NCI-H524 treated with DMSO at 0.1 percent for 48 hours (cell line): ENCODE measurements at regions not wholly inside any gene's neighbourhood (a gene's known extent, or its start where the extent isn't known, plus 50 kb on each side); places are given as distances from the start of the nearest gene placed in this dataset.
"Not testable (repeated sequence)": the region's sequence is repeated elsewhere in the genome, so short reads cannot be mapped to it uniquely, and the experiment has no call there.

Experiments
- DNase-seq: peaks from one replicate; lab custom pipeline; 2025; lab: John Stamatoyannopoulos, UW

- no peak for DNase-seq
These were observed 75.7 kb upstream of the CTBP2 start for GRCh38 chr10:125236091-125236490.

GRCh38 chr10:125235093-125236069 lies 75.0 kb upstream of the CTBP2 start:
- DNase-seq: no peak

DNA sequence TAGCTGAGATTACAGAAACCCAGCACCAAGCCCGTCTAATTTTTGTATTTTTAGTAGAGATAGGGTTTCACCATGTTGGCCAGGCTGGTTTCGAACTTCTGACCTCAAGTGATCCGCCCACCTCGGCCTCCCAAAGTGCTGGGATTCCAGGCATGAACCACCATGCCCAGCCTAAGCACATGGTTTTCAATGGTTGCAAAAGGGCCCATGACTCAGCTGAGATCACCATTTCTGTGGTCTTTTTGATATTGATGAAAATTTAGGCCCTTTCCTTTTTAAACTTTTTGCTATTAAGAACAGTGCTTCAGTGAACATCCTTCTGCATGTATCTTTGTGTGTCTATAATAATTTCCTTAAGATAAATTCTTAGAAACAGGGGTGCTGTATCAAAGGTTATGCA lies 74.2 kb upstream of the CTBP2 start:
- DNase-seq: not testable (repeated sequence)

- DNase-seq: no peak
These were observed 73.4 kb upstream of the CTBP2 start for GRCh38 chr10:125233726-125234125.

GRCh38 chr10:125232841-125233240 lies 72.5 kb upstream of the CTBP2 start:
- DNase-seq: no peak

GRCh38 chr10:125231813-125232475 lies 71.6 kb upstream of the CTBP2 start:
- DNase-seq: no peak

DNA sequence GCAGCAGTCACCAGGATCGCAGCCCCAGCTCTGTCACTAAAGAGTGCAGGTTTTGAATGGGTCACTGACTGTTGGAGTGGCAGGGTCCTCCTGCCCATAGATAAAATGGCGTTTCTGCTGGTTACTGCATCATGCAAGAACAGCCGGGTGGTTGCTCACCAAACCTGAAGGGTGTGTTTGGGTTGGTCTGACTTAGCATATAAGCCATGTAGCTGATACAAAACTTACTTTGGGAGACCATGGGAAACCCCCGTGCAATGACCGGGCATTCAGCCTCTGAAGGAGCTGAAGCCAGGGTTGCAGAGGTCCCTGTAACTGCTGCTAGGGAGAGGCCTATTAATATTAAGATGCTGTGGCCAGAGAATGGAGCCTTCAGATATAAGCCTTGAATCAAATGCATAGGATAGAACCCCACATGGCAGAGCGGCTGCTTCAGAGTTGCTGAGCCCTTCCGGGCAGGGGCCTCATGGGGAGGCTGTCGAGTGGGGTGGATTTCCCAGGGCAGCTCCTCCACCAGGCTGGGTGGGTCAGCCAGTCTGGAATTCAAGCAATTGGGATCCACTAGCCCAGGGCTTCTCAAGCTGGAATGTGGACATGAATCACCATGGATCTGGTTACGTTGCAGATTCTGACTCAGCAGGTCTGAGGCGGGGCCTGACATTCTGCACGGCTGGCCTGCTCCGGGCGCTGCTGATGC lies 70.9 kb upstream of the CTBP2 start:
- no peak for DNase-seq

DNA sequence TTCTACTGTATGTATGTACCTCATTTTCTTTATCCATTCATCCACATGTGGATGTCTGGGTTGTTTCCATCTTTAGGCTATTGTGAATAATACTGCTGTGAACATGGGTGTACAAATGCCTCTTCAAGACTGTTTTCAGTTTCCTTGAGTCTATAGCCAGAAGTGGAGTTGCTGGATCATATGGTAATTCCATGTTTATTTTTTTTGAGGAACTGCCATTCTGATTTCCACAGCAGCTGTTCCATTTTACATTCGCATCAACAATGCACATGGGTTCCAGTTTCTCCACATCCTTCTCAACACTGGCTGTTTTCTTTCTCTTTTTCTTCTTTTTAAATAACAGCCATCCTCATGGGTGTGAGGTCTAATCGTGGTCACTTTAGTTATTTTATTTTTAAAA lies 69.9 kb upstream of the CTBP2 start:
- DNase-seq: no peak

DNA sequence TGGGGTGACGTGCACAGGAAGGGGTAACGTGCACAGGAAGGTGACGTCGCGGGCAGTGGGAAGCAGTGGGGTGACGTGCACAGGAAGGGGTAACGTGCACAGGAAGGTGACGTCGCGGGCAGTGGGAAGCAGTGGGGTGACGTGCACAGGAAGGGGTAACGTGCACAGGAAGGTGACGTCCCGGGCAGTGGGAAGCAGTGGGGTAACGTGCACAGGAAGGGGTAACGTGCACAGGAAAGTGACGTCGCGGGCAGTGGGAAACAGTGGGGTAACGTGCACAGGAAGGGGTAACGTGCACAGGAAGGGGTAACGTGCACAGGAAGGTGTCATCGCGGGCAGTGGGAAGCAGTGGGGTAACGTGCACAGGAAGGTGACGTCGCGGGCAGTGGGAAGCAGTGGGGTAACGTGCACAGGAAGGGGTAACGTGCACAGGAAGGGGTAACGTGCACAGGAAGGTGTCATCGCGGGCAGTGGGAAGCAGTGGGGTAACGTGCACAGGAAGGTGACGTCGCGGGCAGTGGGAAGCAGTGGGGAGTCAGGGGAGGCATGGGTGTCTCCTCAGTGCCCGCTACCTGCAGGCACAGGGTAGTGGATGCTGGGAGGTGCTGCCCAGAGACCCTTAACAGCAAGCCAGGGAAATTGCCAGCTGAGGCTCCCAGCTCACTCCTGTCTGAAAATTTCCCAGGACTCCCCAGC lies 68.0 kb upstream of the CTBP2 start:
- not testable (repeated sequence) for DNase-seq

DNA sequence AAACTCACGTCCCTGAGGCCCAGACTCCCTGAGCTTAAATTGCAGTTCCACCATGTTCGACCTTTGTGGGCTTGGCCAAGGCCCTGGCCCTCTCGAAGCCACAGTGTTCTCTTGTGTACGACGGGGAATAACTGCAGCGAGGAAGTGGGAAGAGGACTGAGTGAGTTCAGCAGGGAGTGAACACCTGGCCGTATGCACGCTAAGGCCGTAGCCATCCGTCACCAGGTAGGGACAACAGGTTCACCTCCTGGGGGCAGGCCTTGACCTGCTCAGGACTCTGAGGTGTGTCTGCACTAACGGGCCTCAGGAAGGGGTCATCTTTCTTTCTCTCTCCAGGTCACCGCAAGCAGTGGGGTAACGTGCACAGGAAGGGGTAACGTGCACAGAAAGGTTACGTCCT lies 67.2 kb upstream of the CTBP2 start:
- DNase-seq: no peak

GRCh38 chr10:125226823-125227222 lies 66.5 kb upstream of the CTBP2 start:
- DNase-seq: no peak

DNA sequence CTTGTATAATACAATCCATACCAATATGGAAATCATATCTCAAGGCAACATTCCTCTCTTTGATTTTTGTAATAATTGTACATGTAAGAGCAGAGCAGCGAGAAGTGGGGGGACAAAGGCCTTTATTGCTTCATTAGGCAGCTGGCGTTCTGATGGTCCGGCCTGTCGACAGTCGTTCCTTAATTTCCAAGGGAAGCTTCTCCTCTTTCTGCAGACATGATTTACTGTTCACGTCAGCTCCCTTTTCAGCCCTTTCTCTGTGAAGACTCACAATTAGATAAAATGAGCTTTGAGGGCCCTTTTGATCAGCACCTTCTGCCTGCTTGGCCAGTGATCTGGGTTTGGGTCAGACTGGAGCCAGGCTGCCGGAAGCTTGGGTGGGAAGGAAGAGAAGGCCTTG lies 65.6 kb upstream of the CTBP2 start:
- no peak for DNase-seq

GRCh38 chr10:125225051-125225450 lies 64.7 kb upstream of the CTBP2 start:
- DNase-seq: no peak

GRCh38 chr10:125222515-125223308 lies 62.3 kb upstream of the CTBP2 start:
- DNase-seq: no peak

- DNase-seq: no peak
These were observed 61.4 kb upstream of the CTBP2 start for GRCh38 chr10:125221716-125222115.

DNA sequence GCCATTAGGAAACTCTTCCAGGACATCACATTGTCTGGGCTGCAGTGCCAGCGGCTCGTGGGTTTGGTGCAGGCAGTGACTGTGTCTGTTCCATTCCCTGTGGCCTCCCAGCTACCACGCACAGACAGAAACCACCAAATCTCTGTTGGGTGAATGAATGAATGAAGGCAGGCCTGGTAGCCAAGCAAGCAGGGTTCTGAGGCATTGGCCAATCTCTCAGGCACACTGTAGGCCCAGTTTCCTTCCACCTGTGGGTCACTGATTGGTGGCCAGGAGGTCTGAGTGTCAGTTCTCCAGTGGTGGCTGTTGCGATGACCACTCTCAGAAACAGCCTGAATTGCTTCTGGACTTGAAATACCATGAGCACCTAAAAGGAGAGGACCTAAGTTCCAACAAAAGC lies 59.4 kb upstream of the CTBP2 start:
- DNase-seq: no peak

- DNase-seq: no peak
These were observed 58.6 kb upstream of the CTBP2 start for GRCh38 chr10:125218967-125219366.

DNA sequence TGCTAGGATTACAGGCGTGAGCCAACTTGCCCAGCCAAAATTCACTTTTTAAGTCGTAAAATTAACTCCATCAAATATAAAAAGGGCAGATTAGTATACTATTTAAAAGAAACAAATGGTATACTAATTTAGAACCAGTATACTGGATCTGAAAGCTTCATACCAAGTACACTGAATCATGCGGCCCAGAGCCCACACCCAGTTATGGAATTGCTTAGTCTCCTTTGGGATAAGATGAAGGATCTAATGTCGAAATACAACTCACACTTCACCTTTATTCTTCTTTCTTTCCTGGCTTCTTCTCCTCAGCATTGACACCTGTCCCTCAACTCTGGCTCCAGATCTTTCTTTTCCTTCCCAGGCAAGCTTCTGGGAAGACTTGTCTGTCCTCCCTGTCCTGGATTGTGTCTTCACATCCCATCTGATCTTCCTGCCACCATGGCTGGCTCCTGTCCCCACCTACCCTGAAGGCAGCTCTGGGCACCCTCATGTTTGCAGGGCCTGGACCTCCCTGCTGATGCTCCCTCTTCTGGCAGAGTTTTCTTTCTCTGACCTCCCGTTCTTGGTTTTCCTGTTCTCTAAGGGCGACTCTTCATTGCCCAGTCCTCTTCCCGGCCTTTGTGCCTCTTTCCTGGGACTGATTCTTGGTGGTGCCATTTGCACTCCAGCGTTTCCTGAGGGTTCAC lies 57.8 kb upstream of the CTBP2 start:
- DNase-seq: no peak

GRCh38 chr10:125216861-125217260 lies 56.5 kb upstream of the CTBP2 start:
- DNase-seq: no peak

GRCh38 chr10:125216309-125216708 lies 55.9 kb upstream of the CTBP2 start:
- no peak for DNase-seq

DNA sequence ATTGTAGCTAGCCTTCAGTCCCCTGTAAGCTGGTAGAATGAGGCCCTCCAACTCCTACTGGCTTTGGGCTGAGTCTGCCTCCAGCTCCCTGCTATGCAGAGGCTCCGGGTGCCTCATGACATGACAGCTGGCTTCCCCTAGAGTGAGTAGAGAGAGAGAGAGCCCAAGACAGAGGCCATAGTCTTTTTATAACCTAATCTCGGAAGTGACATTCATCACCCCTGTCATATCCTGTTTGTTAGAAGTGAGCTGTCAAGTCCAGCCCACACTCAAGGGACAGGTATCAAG lies 53.9 kb upstream of the CTBP2 start:
- no peak for DNase-seq
